ENCODE measurements at regions not wholly inside any gene's neighbourhood (a gene's known extent, or its start where the extent isn't known, plus 50 kb on each side); places are given as distances from the start of the nearest gene placed in this dataset.

DNA sequence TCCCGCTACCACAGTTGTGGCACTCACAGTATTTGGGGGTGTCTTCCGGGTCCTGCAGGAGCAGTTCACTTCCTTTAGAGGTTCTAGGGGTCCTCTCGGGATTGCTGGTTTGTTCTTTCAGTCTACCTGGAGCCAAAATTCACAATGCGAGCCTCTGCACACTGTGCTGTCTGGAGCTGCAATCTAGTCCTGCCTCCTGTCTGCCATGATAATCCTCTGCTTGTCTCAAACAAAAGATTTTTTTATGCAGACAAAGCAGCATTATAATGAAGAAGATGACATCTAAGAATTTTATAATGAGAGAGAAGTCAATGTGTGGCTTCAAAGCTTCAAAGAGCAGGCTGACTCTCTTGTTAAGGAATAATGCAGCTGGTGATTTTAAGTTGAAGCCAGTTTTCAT is 975.1 kb upstream of the GYPC start:
- Histone ChIP-seq H3K36me3 (replicated peaks; ENCODE audit: low read depth, low read length) (no peaks in the 10 kb centered on the region), H3K27ac (ENCODE audit: low read length) (no peak overlapping the region), H3K4me3 (ENCODE audit: low read length) (no peak overlapping the region), H3K27me3 (ENCODE audit: low read depth, low read length) (no peaks in the 10 kb centered on the region), H3K79me2 (ENCODE audit: low read length) (no peaks in the 10 kb centered on the region), H3K9ac (ENCODE audit: low read length) (no peak overlapping the region), H3K9me3 (ENCODE audit: insufficient read depth, low read length) (no peaks in the 10 kb centered on the region), H3K4me1 (ENCODE audit: low read length) (no peaks in the 10 kb centered on the region), H3K4me2 (ENCODE audit: low read length) (no peak overlapping the region), H2AFZ (ENCODE audit: low read depth, low read length) (no peak overlapping the region), H4K20me1 (ENCODE audit: insufficient read depth, low read length) (no peaks in the 10 kb centered on the region)
- TF ChIP-seq, protein P1, sequence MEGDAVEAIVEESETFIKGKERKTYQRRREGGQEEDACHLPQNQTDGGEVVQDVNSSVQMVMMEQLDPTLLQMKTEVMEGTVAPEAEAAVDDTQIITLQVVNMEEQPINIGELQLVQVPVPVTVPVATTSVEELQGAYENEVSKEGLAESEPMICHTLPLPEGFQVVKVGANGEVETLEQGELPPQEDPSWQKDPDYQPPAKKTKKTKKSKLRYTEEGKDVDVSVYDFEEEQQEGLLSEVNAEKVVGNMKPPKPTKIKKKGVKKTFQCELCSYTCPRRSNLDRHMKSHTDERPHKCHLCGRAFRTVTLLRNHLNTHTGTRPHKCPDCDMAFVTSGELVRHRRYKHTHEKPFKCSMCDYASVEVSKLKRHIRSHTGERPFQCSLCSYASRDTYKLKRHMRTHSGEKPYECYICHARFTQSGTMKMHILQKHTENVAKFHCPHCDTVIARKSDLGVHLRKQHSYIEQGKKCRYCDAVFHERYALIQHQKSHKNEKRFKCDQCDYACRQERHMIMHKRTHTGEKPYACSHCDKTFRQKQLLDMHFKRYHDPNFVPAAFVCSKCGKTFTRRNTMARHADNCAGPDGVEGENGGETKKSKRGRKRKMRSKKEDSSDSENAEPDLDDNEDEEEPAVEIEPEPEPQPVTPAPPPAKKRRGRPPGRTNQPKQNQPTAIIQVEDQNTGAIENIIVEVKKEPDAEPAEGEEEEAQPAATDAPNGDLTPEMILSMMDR (IDR thresholded peaks at IDR 0.05; ENCODE audit: low read depth, low read length): no peak
- no peak for TF ChIP-seq EZH2phosphoT487 (IDR thresholded peaks at IDR 0.05; ENCODE audit: low read depth)

DNA sequence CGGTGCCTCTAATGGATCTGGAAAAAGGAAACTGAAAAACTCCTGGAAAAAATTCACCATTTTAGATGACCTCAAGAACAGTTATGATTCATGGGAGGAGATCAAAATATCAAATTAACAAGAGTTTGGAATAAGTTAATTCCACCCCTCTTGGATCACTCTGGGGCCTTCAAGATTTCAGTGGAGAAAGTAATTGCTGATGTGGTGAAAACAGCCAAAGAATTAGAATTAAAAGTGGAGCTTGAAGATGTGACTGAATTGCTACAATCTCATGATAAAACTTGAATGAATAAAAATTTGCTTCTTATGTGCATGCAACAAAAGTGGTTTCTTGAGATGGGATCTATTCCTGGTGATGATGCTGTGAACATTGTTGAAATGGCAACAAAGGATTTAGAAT is 974.4 kb upstream of the GYPC start:
- no peaks in the 10 kb centered on the region for H3K4me1 ChIP-seq (ENCODE audit: low read length)
- no peaks in the 10 kb centered on the region for H3K27me3 ChIP-seq (ENCODE audit: low read depth, low read length)
- H4K20me1 ChIP-seq (ENCODE audit: insufficient read depth, low read length): no peaks in the 10 kb centered on the region
- H3K36me3 ChIP-seq (replicated peaks; ENCODE audit: low read depth, low read length): no peaks in the 10 kb centered on the region
- no peak overlapping the region for H3K4me3 ChIP-seq (ENCODE audit: low read length)
- H2AFZ ChIP-seq (ENCODE audit: low read depth, low read length): no peak overlapping the region
- H3K79me2 ChIP-seq (ENCODE audit: low read length): no peaks in the 10 kb centered on the region
- no peak overlapping the region for H3K9ac ChIP-seq (ENCODE audit: low read length)
- H3K9me3 ChIP-seq (ENCODE audit: insufficient read depth, low read length): no peaks in the 10 kb centered on the region
- no peak for TF ChIP-seq EZH2phosphoT487 (IDR thresholded peaks at IDR 0.05; ENCODE audit: low read depth)
- TF ChIP-seq, protein P1 (IDR thresholded peaks at IDR 0.05; ENCODE audit: low read depth, low read length): no peak
- no peak overlapping the region for H3K27ac ChIP-seq (ENCODE audit: low read length)
- H3K4me2 ChIP-seq (ENCODE audit: low read length): no peak overlapping the region

DNA sequence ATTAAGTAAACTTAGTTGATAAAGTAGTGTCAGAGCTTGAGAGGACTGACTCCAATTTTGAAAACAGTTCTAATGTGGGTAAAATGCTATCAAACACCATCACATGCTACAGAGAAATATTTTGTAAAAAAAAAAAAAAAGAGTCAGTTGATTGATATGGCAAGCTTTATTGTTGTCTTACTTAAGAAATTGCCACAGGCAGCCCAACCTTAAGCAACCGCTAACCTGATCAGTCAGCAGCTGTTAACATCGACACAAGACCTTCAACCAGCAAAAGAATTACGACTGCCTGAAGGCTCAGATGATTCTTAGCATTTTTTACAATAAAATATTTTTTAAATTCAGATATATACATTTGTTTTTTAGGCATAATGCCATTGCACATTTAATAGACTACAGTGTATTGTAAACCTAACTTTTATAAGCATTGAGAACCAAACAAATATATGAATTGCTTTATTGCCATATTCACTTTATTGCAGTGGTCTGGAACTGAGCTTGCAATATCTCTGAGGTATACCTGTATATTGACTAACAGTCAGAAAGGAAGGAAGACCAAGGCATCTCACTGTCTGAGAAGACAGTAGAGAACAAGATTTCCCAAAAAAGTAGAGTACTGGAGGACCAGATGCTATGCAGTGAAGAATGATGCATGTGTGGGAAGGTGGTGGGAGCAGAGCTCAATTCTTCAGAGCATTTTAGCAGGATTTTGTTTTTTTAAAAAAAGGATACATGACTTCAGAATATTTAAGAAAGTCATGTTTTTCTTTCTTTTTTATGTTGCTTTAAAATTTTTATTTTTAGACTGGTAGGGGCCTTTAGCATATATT is 973.8 kb upstream of the GYPC start:
- no peaks in the 10 kb centered on the region for H3K79me2 ChIP-seq (ENCODE audit: low read length)
- no peak overlapping the region for H2AFZ ChIP-seq (ENCODE audit: low read depth, low read length)
- H3K9ac ChIP-seq (ENCODE audit: low read length): no peak overlapping the region
- H3K4me3 ChIP-seq (ENCODE audit: low read length): no peak overlapping the region
- H3K4me2 ChIP-seq (ENCODE audit: low read length): no peak overlapping the region
- H3K9me3 ChIP-seq (ENCODE audit: insufficient read depth, low read length): no peaks in the 10 kb centered on the region
- TF ChIP-seq EZH2phosphoT487 (IDR thresholded peaks at IDR 0.05; ENCODE audit: low read depth): no peak
- TF ChIP-seq, protein P1 (IDR thresholded peaks at IDR 0.05; ENCODE audit: low read depth, low read length): no peak
- H3K27ac ChIP-seq (ENCODE audit: low read length): no peak overlapping the region
- H3K36me3 ChIP-seq (replicated peaks; ENCODE audit: low read depth, low read length): no peaks in the 10 kb centered on the region
- H3K27me3 ChIP-seq (ENCODE audit: low read depth, low read length): no peaks in the 10 kb centered on the region
- no peaks in the 10 kb centered on the region for H3K4me1 ChIP-seq (ENCODE audit: low read length)
- no peaks in the 10 kb centered on the region for H4K20me1 ChIP-seq (ENCODE audit: insufficient read depth, low read length)

DNA sequence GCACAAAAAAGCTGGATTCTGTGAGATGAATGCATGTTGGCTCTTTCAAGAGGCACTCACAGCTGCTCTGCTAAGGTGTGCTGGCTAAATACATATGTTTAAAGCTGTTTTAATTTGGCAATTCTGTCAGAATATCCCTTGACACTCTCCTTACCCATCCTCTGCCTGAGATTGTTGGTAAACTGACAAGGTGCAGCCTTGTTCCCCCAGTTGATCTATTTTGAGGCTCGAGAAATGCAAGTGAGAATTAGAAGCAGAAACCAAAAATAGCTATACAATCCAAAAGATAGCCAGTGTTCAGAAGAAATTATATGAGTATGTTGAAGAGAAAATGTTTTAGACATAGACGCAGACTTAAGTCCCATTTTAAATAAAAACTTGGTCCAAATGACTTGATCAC is 971.7 kb upstream of the GYPC start:
- Histone ChIP-seq H2AFZ (ENCODE audit: low read depth, low read length) (no peak overlapping the region), H3K4me1 (ENCODE audit: low read length) (no peaks in the 10 kb centered on the region), H3K9me3 (ENCODE audit: insufficient read depth, low read length) (no peaks in the 10 kb centered on the region), H3K4me3 (ENCODE audit: low read length) (no peak overlapping the region), H3K4me2 (ENCODE audit: low read length) (no peak overlapping the region), H3K9ac (ENCODE audit: low read length) (no peak overlapping the region), H3K36me3 (replicated peaks; ENCODE audit: low read depth, low read length) (no peaks in the 10 kb centered on the region), H3K79me2 (ENCODE audit: low read length) (no peaks in the 10 kb centered on the region), H3K27me3 (ENCODE audit: low read depth, low read length) (no peaks in the 10 kb centered on the region), H4K20me1 (ENCODE audit: insufficient read depth, low read length) (no peaks in the 10 kb centered on the region), H3K27ac (ENCODE audit: low read length) (no peak overlapping the region)
- no peak for TF ChIP-seq EZH2phosphoT487 (IDR thresholded peaks at IDR 0.05; ENCODE audit: low read depth)
- TF ChIP-seq, protein P1 (IDR thresholded peaks at IDR 0.05; ENCODE audit: low read depth, low read length): no peak
